NB4 (cell line): ENCODE measurements at regions not wholly inside any gene's neighbourhood (a gene's known extent, or its start where the extent isn't known, plus 50 kb on each side); places are given as distances from the start of the nearest gene placed in this dataset.

Experiments used
- DNase-seq: peaks from one replicate; pipeline ENCODE4 v3.0.0; 2010; ENCODE audit warnings: low read depth
- H3K4me3 ChIP-seq: one replicate; pipeline ENCODE4 v1.5.1; 2011; ENCODE audit warnings: mild to moderate bottlenecking, low read depth, low read length, moderate library complexity
- CTCF ChIP-seq: IDR thresholded peaks from one replicate; pipeline ENCODE4 v1.5.1; 2012; ENCODE audit warnings: low read depth, low read length
- MAX ChIP-seq: IDR thresholded peaks from 2 replicates; pipeline ENCODE4 v1.6.1; 2011; ENCODE audit warnings: low read depth, low read length
- MYC ChIP-seq: IDR thresholded peaks from 2 replicates; pipeline ENCODE4 v1.6.1; 2011; ENCODE audit warnings: low read depth, low read length
- POLR2A ChIP-seq: IDR thresholded peaks from 2 replicates; pipeline ENCODE4 v1.6.1; 2011; ENCODE audit warnings: mild to moderate bottlenecking; ENCODE audit not compliant: insufficient read length; ENCODE audit errors: extremely low read depth

DNA sequence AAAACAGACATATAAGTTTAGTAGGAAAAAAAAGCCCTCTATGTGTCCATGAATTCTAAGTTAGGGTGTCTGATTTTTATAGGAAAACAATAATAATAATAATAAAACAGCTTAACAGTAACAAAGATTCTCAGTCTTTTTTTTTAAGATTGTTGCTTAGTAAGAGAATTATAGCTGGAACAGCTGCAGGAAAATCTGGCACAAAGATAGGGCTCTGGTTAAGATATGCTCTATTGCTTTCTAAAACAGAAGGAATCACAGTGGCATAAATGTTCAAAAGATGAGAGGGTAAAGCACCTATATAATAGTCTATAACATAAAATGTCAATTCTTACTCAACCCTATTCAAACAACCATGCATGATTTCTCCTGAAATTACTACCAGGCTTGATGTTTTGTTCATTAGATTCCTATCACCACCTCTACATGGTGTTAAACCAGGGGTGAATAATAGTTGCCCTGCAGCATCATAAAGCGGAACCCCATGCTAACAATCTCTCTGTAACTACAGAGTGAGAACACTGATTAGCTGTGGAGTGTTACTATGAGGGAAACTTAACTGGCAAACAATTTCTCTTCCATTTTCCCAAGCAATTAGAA is 541.4 kb upstream of the MIR17HG start:
- no peak overlapping the region for H3K4me3 ChIP-seq
- TF ChIP-seq MAX, result no peak
- TF ChIP-seq CTCF, result no peak
- no peak for TF ChIP-seq MYC
- TF ChIP-seq POLR2A, result no peak
- no peak for DNase-seq

DNA sequence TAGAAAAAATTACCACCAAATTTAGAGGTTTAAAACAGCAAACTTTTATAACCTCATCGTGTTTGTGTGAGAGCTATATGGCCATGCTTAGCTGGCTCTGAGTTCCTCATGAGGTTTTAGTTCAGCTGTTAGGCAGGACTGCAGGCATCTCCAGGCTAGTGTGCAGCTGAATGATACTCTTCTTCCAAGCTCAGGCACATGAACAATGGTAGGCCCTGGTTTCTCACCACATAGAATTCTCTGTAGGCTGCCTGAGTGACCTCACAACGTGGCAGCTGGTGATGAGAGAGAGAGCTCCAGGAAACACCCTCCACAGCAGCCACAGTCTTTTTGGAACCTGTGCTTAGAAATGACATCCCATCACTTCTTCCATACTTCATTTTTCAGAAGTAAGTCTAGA is 540.6 kb upstream of the MIR17HG start:
- H3K4me3 ChIP-seq, result no peak overlapping the region
- TF ChIP-seq MAX, result no peak
- TF ChIP-seq POLR2A, result no peak
- no peak for TF ChIP-seq MYC
- TF ChIP-seq CTCF, result no peak
- DNase-seq, result no peak

DNA sequence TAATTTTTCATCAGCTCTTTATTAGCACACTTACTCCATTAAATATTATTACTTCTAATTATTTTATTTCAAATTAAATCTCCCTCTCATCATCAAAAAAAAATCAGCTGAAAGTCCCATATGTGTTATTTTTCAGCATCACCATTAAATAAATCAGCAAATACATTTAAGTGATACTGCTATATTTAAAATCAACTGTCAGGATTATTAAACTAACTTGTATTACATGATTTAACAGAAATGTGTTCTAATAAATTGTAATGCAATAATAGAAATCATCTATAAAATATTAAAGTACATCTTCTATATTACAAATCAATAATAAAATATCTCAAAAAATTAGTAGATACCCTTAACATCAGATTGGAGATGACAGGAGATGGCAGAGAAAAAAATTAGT is 538.6 kb upstream of the MIR17HG start:
- H3K4me3 ChIP-seq, result no peak overlapping the region
- no peak for DNase-seq
- TF ChIP-seq POLR2A (no peak), MAX (no peak), MYC (no peak), CTCF (no peak)

DNA sequence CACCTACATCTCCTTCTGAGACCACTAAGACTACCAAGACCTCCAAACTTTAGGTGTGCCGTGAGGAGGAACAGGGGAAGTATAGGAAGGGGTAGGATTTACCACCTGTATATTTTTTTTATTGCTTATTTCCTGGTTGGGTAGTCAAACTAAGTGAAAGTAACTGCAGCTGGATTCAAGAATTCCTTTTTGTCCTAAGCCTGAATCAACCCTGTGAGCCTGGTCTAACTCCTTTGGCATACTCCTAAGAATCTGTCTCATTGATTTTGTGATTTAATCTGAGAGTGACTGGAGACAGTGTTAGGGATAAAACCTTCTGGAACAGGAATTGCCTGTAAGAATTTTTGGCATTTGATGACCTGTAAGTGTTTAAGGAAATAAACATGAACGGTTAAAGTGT is 523.5 kb upstream of the MIR17HG start:
- no peak overlapping the region for H3K4me3 ChIP-seq
- no peak for DNase-seq
- no peak for TF ChIP-seq POLR2A
- TF ChIP-seq MYC, result no peak
- no peak for TF ChIP-seq MAX
- TF ChIP-seq CTCF, result no peak

DNA sequence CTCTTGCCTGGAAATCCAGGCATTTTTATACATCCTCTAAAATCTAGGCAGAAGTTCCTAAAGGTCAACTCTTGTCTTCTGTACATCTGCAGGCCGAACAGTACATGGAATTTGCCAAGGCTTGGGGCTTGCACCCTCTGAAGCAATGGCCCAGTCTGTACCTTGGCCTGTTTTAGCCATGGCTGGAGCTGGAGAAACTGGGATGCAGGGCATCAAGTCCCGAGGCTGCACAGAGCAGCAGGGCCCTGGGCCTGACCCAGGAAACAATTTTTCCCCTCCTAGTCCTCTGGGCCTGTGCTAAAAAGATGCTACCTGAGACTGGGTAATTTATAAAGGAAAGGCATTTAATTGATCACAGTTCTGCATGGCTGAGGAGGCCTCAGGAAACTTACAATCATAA is 520.8 kb upstream of the MIR17HG start:
- no peak overlapping the region for H3K4me3 ChIP-seq
- no peak for TF ChIP-seq MYC
- TF ChIP-seq POLR2A, result no peak
- TF ChIP-seq MAX, result no peak
- no peak for TF ChIP-seq CTCF
- no peak for DNase-seq

- no peak for TF ChIP-seq POLR2A
- no peak for TF ChIP-seq CTCF
- TF ChIP-seq MYC, result no peak
- no peak overlapping the region for H3K4me3 ChIP-seq
- no peak for DNase-seq
These were observed 516.7 kb upstream of the MIR17HG start for GRCh38 chr13:90830782-90831181.
